H1 (cell line): ENCODE measurements at regions not wholly inside any gene's neighbourhood (a gene's known extent, or its start where the extent isn't known, plus 50 kb on each side); places are given as distances from the start of the nearest gene placed in this dataset.

Experiments
- CTCF ChIP-seq, 3 experiments: IDR thresholded peaks; 1 replicate in 2 of 3; 2 replicates in 1 of 3; pipeline versions ENCODE4 v1.5.1 to v1.6.1; 2011; ENCODE audit warnings: low read length in 3 of 3, mild to moderate bottlenecking in 3 of 3, inconsistent platforms in 2 of 3, low read depth in 1 of 3, moderate library complexity in 1 of 3; ENCODE audit not compliant: insufficient read depth in 1 of 3; ENCODE audit errors: control extremely low read depth in 1 of 3
- E2F6 ChIP-seq: IDR thresholded peaks from 2 replicates; pipeline ENCODE4 v1.6.1; 2012; ENCODE audit warnings: inconsistent platforms
- EP300 ChIP-seq, 2 experiments: IDR thresholded peaks; 1 replicate in 1 of 2; 2 replicates in 1 of 2; pipeline ENCODE4 v1.6.1; 2011 to 2012; ENCODE audit warnings: low read depth in 2 of 2, low read length in 2 of 2, mild to moderate bottlenecking in 2 of 2, borderline replicate concordance in 1 of 2, inconsistent platforms in 1 of 2, moderate library complexity in 1 of 2
- NANOG ChIP-seq: IDR thresholded peaks from 2 replicates; pipeline ENCODE4 v1.6.1; 2011; ENCODE audit warnings: low read length, low read depth, mild to moderate bottlenecking, inconsistent platforms; ENCODE audit not compliant: insufficient read depth, poor library complexity, severe bottlenecking

- TF ChIP-seq NANOG = no peak
- TF ChIP-seq CTCF (IDR thresholded peaks at IDR 0.05; ENCODE audit: control extremely low read depth in 1 of 3, insufficient read depth in 1 of 3, low read depth in 1 of 3, low read length in 3 of 3) = no peak
- TF ChIP-seq EP300 (IDR thresholded peaks at IDR 0.05; ENCODE audit: borderline replicate concordance in 1 of 2, low read depth in 2 of 2, low read length in 2 of 2) = no peak
- TF ChIP-seq E2F6 = no peak
These were observed 1062.1 kb downstream of the BRD1 start for GRCh38 chr22:48765595-48765994.
